PC-9 (cell line): ENCODE measurements at regions not wholly inside any gene's neighbourhood (a gene's known extent, or its start where the extent isn't known, plus 50 kb on each side); places are given as distances from the start of the nearest gene placed in this dataset.

Experiments
- BruUV-seq: library from RNA; stranded (reverse); fragments of 400-500 nt; replicated peaks from 2 replicates; lab custom pipeline; 2021; lab: Mats Ljungman, UMichigan
- CTCF ChIA-PET: fragments of 300-600 bp; sonication (Branson Sonifier 250); formaldehyde crosslinking; loops from one replicate; lab custom pipeline; 2022; ENCODE audit warnings: antibody characterized with exemption; lab: Charles Lee
- POLR2A ChIA-PET: fragments of 300-600 bp; sonication (Branson Sonifier 250); formaldehyde crosslinking; loops from one replicate; lab custom pipeline; 2022; ENCODE audit warnings: antibody characterized with exemption; ENCODE audit not compliant: unreplicated experiment; lab: Charles Lee
- DNase-seq, 2 experiments: peaks; one replicate each; pipeline versions ENCODE4 v3.0.0 to v3.0.0-alpha.2; 2015 to 2022; ENCODE audit warnings: mixed read lengths in 1 of 2
- H2AFZ ChIP-seq: fragments of 200-600 bp; sonication (generic); 2 replicates; pipeline ENCODE4 v1.8.1; 2017; ENCODE audit warnings: antibody characterized with exemption
- H3F3A ChIP-seq: fragments of 200-600 bp; sonication (generic); 2 replicates; pipeline ENCODE4 v1.8.1; 2017; ENCODE audit warnings: antibody characterized with exemption, mild to moderate bottlenecking, low read depth; ENCODE audit not compliant: insufficient read depth
- H3K27ac ChIP-seq: fragments of 200-600 bp; sonication (generic); 2 replicates; pipeline ENCODE4 v1.6.1; 2016; ENCODE audit warnings: mixed run types
- H3K27me3 ChIP-seq: fragments of 200-600 bp; sonication (generic); 2 replicates; pipeline ENCODE4 v1.6.1; 2016; ENCODE audit warnings: low read depth, mixed run types; ENCODE audit not compliant: insufficient read depth
- H3K36me3 ChIP-seq: fragments of 200-600 bp; sonication (generic); 2 replicates; pipeline ENCODE4 v1.6.1; 2016; ENCODE audit warnings: low read depth, mixed run types
- H3K4me1 ChIP-seq: fragments of 200-600 bp; sonication (generic); replicated peaks from 2 replicates; pipeline ENCODE4 v1.6.1; 2016; ENCODE audit warnings: mixed run types; ENCODE audit not compliant: insufficient read depth
- H3K4me2 ChIP-seq: fragments of 200-600 bp; sonication (generic); 2 replicates; pipeline ENCODE4 v1.6.1; 2017; ENCODE audit warnings: mixed run types
- H3K4me3 ChIP-seq: fragments of 200-600 bp; sonication (generic); 2 replicates; pipeline ENCODE4 v1.6.1; 2016; ENCODE audit warnings: mixed run types
- H3K79me2 ChIP-seq: fragments of 200-600 bp; sonication (generic); 2 replicates; pipeline ENCODE4 v1.6.1; 2017; ENCODE audit warnings: low read depth, mixed run types
- H3K9me2 ChIP-seq: fragments of 200-600 bp; sonication (generic); 2 replicates; pipeline ENCODE4 v1.8.1; 2017; ENCODE audit warnings: mild to moderate bottlenecking; ENCODE audit not compliant: insufficient read depth
- H3K9me3 ChIP-seq: fragments of 200-600 bp; sonication (generic); 2 replicates; pipeline ENCODE4 v1.8.1; 2016; ENCODE audit warnings: low read depth; ENCODE audit not compliant: insufficient read depth
- H4K20me1 ChIP-seq: fragments of 200-600 bp; sonication (generic); 2 replicates; pipeline ENCODE4 v1.8.1; 2017; ENCODE audit not compliant: insufficient read depth
- EZH2 ChIP-seq: fragments of 200-600 bp; sonication (generic); IDR thresholded peaks from 2 replicates; pipeline ENCODE4 v1.8.0; 2017; ENCODE audit warnings: antibody characterized with exemption, low read depth
- intact Hi-C: fragments of 100-400 bp; cut with micrococcal nuclease; formaldehyde crosslinking; loops from one replicate; pipeline ENCODE4 v1.10.0; 2022; ENCODE audit not compliant: unreplicated experiment
- TF ChIP-seq, protein P1 (sequence below): fragments of 200-600 bp; sonication (generic); conservative IDR thresholded peaks from 2 replicates; pipeline ENCODE4 v1.6.1; 2017; ENCODE audit warnings: mixed run types, antibody characterized with exemption, mild to moderate bottlenecking, moderate library complexity

DNA sequence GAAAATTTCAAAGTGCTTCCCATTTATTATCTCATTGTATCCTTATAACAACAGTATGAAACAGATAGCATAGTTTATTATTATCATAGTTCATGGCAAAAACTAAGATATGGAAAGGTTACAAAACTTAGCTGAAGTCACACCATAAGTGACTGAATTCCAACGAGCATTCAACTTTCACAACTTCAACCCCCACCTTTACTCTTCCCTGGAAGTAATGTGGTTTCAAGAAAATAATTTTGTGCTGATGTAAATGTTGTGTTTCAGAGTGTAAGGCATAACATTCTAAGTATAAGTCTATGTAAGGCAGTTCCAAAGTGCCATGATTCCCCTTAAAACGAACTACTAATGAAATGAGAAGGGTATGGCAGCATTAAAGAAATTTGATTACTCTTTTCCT is 454.5 kb downstream of the BCAT1 start:
- Histone ChIP-seq H3K4me2 (no peak overlapping the region), H3K27ac (no peak overlapping the region), H3K9me3 (no peaks in the 10 kb centered on the region), H3K36me3 (no peaks in the 10 kb centered on the region), H3K4me1 (no peaks in the 10 kb centered on the region), H2AFZ (no peak overlapping the region), H3K79me2 (no peaks in the 10 kb centered on the region), H4K20me1 (no peaks in the 10 kb centered on the region), H3F3A (no peaks in the 10 kb centered on the region), H3K9me2 (no peaks in the 10 kb centered on the region; the same call in 1 of the 2 replicates), H3K4me3 (no peak overlapping the region), H3K27me3 (no peaks in the 10 kb centered on the region)
- POLR2A ChIA-PET, result no interaction called here
- BruUV-seq, result no TSS peak
- DNase-seq, result no peak
- intact Hi-C loops, result no loop called here
- CTCF ChIA-PET, result no interaction called here
- TF ChIP-seq, protein P1, sequence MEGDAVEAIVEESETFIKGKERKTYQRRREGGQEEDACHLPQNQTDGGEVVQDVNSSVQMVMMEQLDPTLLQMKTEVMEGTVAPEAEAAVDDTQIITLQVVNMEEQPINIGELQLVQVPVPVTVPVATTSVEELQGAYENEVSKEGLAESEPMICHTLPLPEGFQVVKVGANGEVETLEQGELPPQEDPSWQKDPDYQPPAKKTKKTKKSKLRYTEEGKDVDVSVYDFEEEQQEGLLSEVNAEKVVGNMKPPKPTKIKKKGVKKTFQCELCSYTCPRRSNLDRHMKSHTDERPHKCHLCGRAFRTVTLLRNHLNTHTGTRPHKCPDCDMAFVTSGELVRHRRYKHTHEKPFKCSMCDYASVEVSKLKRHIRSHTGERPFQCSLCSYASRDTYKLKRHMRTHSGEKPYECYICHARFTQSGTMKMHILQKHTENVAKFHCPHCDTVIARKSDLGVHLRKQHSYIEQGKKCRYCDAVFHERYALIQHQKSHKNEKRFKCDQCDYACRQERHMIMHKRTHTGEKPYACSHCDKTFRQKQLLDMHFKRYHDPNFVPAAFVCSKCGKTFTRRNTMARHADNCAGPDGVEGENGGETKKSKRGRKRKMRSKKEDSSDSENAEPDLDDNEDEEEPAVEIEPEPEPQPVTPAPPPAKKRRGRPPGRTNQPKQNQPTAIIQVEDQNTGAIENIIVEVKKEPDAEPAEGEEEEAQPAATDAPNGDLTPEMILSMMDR, result no peak
- no peak for TF ChIP-seq EZH2

DNA sequence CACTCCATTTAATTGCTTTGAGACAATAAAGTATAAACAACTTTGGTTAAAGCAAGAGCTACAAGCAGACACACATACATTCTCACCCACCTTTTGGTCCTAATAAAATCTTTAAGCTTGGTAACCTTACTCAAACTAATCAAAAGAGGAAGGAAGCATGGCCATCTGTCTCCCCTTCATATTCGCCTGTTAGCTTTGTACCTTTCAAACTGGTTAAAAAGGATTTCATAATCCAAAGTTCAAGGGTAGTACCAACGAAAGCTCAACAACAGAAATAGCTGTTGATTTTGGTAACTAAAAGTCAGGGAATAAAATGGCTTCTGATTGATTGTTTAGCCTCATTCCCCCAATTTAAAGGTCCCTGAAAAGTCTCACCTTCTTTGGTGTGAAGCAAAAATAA is 456.9 kb downstream of the BCAT1 start:
- Histone ChIP-seq H4K20me1 (no peaks in the 10 kb centered on the region), H3K36me3 (no peaks in the 10 kb centered on the region), H3K27me3 (no peaks in the 10 kb centered on the region), H2AFZ (no peak overlapping the region), H3F3A (no peaks in the 10 kb centered on the region), H3K4me2 (no peak overlapping the region), H3K9me2 (no peaks in the 10 kb centered on the region; the same call in 1 of the 2 replicates), H3K4me3 (no peak overlapping the region), H3K79me2 (no peaks in the 10 kb centered on the region), H3K27ac (no peak overlapping the region), H3K4me1 (no peaks in the 10 kb centered on the region), H3K9me3 (no peaks in the 10 kb centered on the region)
- intact Hi-C loops, result no loop called here
- TF ChIP-seq, protein P1, result no peak
- TF ChIP-seq EZH2, result no peak
- ChIA-PET CTCF (no interaction called here), POLR2A (no interaction called here)
- no TSS peak for BruUV-seq
- no peak for DNase-seq

DNA sequence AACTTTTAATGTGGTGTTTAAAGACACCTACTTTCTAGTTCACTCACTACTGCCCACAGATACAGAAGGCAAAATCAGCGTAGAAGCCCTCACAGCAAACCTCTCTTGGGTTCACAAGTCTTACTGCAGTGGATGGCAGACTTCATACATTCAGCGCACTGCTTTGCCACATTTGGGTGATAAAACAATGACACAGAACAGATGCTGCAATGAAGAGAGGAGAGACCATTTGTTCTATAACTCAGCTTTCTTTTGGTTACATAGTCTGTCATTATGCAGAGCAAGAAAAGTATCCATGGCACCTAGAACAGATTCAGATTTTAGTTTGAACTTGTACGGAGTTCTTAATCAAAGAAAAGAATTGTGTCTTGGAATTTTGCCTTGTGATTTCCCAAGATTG is 459.0 kb downstream of the BCAT1 start:
- Histone ChIP-seq H3F3A (no peaks in the 10 kb centered on the region), H2AFZ (no peak overlapping the region), H4K20me1 (no peaks in the 10 kb centered on the region), H3K4me1 (no peaks in the 10 kb centered on the region), H3K79me2 (no peaks in the 10 kb centered on the region), H3K27ac (no peak overlapping the region), H3K9me2 (no peaks in the 10 kb centered on the region; the same call in 1 of the 2 replicates), H3K4me2 (no peak overlapping the region), H3K4me3 (no peak overlapping the region), H3K36me3 (no peaks in the 10 kb centered on the region), H3K9me3 (no peaks in the 10 kb centered on the region), H3K27me3 (no peaks in the 10 kb centered on the region; the same call in 1 of the 2 replicates)
- intact Hi-C loops, result no loop called here
- POLR2A ChIA-PET, result no interaction called here
- no TSS peak for BruUV-seq
- TF ChIP-seq EZH2, result no peak
- TF ChIP-seq, protein P1, result no peak
- DNase-seq, result no peak
- CTCF ChIA-PET, result no interaction called here
